ENCODE measurements at regions not wholly inside any gene's neighbourhood (a gene's known extent, or its start where the extent isn't known, plus 50 kb on each side); places are given as distances from the start of the nearest gene placed in this dataset.

DNA sequence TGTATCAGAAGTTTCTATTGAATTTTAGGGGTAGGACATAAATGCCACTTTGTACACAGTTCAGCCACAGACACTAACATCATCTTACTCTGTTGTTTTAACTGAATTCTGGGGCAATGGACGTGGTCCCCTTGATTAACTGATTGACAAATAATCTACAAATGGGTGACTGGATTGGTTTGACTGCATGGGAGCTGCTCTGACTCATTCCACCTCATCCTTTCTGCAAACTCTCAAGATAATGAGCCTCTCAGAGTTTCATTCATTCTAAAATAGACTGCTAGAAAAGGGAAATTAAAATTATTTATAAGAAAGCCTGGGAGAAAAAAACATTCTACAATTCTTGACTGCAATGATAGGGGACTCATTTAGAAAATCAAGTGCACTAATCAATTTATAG, 570.4 kb upstream of the SEL1L start:
- TF ChIP-seq POLR2AphosphoS5 (IDR thresholded peaks at IDR 0.05; ENCODE audit: low read depth, low read length): no peak
- TF ChIP-seq TAF1 (IDR thresholded peaks at IDR 0.05; ENCODE audit: low read depth, low read length): no peak
- no peak for TF ChIP-seq POLR2A (IDR thresholded peaks at IDR 0.05; ENCODE audit: low read depth, low read length)
- no peak for TF ChIP-seq PAX5 (IDR thresholded peaks at IDR 0.05; ENCODE audit: insufficient read depth, low read length, severe bottlenecking)
- TF ChIP-seq SPI1 (IDR thresholded peaks at IDR 0.05; ENCODE audit: low read depth, low read length): no peak
- no peak for TF ChIP-seq POU2F2 (IDR thresholded peaks at IDR 0.05; ENCODE audit: low read depth, low read length)

Data from GM12891 (cell line).